Endothelial cell (in vitro differentiated cells): ENCODE measurements at regions not wholly inside any gene's neighbourhood (a gene's known extent, or its start where the extent isn't known, plus 50 kb on each side); places are given as distances from the start of the nearest gene placed in this dataset.
"Not testable (repeated sequence)": the region's sequence is repeated elsewhere in the genome, so short reads cannot be mapped to it uniquely, and the experiment has no call there.

Source experiments
- DNase-seq: peaks from one replicate; pipeline ENCODE4 v3.0.0; 2021; ENCODE audit warnings: low spot score
- H3K27ac Mint-ChIP-seq: one replicate; pipeline ENCODE4 v1.8.0; 2021; ENCODE audit warnings: mixed read lengths, inconsistent platforms; ENCODE audit not compliant: unreplicated experiment
- H3K27me3 Mint-ChIP-seq: one replicate; pipeline ENCODE4 v1.8.0; 2021; ENCODE audit warnings: mild to moderate bottlenecking, moderate library complexity, mixed read lengths, inconsistent platforms; ENCODE audit not compliant: unreplicated experiment
- H3K36me3 Mint-ChIP-seq: one replicate; pipeline ENCODE4 v1.8.0; 2021; ENCODE audit warnings: mild to moderate bottlenecking, low read depth, mixed read lengths, inconsistent platforms; ENCODE audit not compliant: unreplicated experiment
- H3K4me1 Mint-ChIP-seq: one replicate; pipeline ENCODE4 v1.8.0; 2021; ENCODE audit warnings: mild to moderate bottlenecking, mixed read lengths, inconsistent platforms; ENCODE audit not compliant: unreplicated experiment
- H3K4me3 Mint-ChIP-seq: one replicate; pipeline ENCODE4 v1.8.0; 2021; ENCODE audit warnings: mild to moderate bottlenecking, mixed read lengths, inconsistent platforms; ENCODE audit not compliant: unreplicated experiment
- H3K9me3 Mint-ChIP-seq: one replicate; pipeline ENCODE4 v1.8.0; 2021; ENCODE audit warnings: mixed read lengths, inconsistent platforms; ENCODE audit not compliant: unreplicated experiment
- TF ChIP-seq, protein P1 (sequence below): fragments of 200-600 bp; sonication (generic); IDR thresholded peaks from one replicate; pipeline ENCODE4 v1.5.0; 2021; ENCODE audit warnings: antibody characterized with exemption; ENCODE audit not compliant: unreplicated experiment

- H3K27ac Mint-ChIP-seq: no peak overlapping the region
- H3K4me3 Mint-ChIP-seq: no peak overlapping the region
- TF ChIP-seq, protein P1, sequence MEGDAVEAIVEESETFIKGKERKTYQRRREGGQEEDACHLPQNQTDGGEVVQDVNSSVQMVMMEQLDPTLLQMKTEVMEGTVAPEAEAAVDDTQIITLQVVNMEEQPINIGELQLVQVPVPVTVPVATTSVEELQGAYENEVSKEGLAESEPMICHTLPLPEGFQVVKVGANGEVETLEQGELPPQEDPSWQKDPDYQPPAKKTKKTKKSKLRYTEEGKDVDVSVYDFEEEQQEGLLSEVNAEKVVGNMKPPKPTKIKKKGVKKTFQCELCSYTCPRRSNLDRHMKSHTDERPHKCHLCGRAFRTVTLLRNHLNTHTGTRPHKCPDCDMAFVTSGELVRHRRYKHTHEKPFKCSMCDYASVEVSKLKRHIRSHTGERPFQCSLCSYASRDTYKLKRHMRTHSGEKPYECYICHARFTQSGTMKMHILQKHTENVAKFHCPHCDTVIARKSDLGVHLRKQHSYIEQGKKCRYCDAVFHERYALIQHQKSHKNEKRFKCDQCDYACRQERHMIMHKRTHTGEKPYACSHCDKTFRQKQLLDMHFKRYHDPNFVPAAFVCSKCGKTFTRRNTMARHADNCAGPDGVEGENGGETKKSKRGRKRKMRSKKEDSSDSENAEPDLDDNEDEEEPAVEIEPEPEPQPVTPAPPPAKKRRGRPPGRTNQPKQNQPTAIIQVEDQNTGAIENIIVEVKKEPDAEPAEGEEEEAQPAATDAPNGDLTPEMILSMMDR: no peak
- no peaks in the 10 kb centered on the region for H3K36me3 Mint-ChIP-seq
- no peaks in the 10 kb centered on the region for H3K9me3 Mint-ChIP-seq
- peaks cover 5% of the 10 kb centered on the region for H3K4me1 Mint-ChIP-seq
- no peak for DNase-seq
- H3K27me3 Mint-ChIP-seq: peaks cover 3% of the 10 kb centered on the region
Measured at GRCh38 chr6:134802426-134803058, 147.4 kb downstream of the ALDH8A1 start.

DNA sequence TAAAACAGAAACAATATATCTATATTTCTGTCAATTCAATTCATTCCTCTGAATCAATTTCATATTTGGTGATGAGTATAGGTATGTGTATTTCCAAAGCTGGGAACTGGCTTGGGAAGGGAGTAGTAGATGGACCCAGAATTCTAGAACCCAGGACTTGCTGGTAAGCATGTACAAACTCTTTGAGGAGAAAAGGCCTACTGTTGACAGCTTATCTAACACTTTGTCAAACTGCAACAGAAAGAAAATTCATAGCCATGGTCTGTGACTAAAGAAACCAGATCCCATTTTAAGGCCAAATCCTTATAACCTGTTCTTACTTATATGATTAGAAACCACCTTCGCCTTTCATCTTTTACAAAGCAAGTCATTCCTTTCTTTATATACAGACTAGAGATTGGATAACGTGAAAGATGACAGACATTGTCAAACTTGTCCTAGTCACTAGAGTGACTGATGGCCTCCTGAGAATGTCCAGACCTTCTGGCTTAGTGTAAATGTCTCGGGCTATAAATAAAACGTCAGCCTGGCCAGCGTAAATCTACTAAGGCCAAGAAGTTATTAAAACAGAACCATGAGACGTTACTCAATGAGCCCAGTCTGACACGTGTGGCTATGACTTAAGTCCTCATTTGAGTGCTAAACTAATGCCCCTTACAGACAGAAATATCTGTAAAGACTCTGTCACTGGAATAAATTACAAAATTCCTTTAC, 152.3 kb downstream of the ALDH8A1 start:
- Mint-ChIP-seq H3K27ac (no peak overlapping the region), H3K9me3 (no peaks in the 10 kb centered on the region)

DNA sequence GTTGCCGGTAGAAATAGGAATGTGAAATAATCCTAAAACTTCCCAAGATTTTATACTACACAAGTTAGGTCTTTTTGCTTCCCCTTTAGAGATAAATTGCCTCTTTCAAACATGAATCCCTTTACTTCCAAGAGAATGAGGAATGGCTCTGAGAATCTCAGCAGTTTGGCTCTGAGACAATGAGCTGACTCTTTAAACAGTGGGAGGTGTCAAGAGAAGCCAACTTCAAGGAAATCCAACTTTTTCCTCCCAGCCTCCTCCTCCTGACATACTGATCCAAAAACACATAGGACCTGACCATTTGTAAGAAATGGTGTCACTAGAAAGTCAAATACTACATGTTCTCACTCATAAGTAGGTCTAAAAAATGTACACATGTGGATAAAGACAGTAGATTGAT, 154.2 kb downstream of the ALDH8A1 start:
- Mint-ChIP-seq H3K36me3 (peaks cover under 1% of the 10 kb centered on the region), H3K27me3 (peaks cover 2% of the 10 kb centered on the region), H3K9me3 (peaks cover 5% of the 10 kb centered on the region), H3K27ac (no peak overlapping the region), H3K4me1 (no peaks in the 10 kb centered on the region), H3K4me3 (no peak overlapping the region)
- TF ChIP-seq, protein P1: no peak
- DNase-seq: no peak

More for the DNA sequence above, 152.3 kb downstream of the ALDH8A1 start:
- Mint-ChIP-seq H3K4me3 (no peak overlapping the region), H3K27me3 (peaks cover 3% of the 10 kb centered on the region), H3K4me1 (peaks cover 4% of the 10 kb centered on the region), H3K36me3 (no peaks in the 10 kb centered on the region)
- TF ChIP-seq, protein P1: no peak
- DNase-seq: no peak

DNA sequence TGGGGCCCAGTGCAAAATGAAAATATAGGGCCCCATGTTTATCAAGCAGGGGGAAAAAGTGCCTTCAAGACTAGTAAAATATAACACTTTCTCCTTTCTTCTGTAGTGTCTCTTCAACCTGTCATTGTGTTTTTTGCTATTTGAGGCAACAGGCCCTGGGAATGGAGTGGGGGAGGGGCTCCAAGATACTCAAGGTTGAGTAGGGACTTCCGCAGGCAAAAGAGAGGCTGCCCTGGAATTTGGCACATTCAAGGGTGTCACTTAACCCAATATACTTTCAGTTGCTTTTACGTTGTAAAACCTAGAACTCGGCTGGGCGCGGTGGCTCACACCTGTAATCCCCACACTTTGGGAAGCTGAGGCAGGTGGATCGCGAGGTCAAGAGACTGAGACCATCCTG, 154.9 kb downstream of the ALDH8A1 start:
- Mint-ChIP-seq H3K27ac (no peak overlapping the region), H3K9me3 (peaks cover 8% of the 10 kb centered on the region), H3K4me3 (no peak overlapping the region), H3K27me3 (peaks cover 2% of the 10 kb centered on the region), H3K4me1 (no peaks in the 10 kb centered on the region), H3K36me3 (peaks cover 5% of the 10 kb centered on the region)
- TF ChIP-seq, protein P1: no peak
- DNase-seq: no peak

DNA sequence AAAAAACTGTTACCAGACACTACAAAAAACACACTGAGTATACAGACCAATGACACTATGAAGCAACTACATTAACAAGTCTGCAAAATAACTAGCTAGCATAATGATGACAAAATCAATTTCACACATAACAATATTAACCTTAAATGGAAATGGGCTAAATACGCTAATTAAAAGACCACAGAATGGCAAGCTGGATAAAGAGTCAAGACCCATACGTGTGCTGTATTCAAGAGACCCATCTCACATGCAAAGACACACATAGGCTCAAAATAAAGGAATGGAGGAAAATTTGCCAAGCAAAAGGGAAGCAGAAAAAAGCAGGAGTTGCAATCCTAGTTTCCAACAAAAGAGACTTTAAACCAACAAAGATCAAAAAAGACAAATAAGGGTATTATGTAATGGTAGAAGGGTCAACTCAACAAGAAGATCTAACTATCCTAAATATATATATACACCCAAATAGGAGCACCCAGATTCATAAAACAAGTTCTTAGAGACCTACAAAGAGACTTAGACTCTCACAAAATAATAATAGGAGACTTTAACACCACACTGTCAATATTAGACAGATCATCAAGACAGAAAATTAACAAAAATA, 158.6 kb downstream of the ALDH8A1 start:
- not testable (repeated sequence) for H3K4me1 Mint-ChIP-seq

More for the DNA sequence above, 158.6 kb downstream of the ALDH8A1 start:
- not testable (repeated sequence) for H3K9me3 Mint-ChIP-seq, H3K4me3 Mint-ChIP-seq, H3K36me3 Mint-ChIP-seq, H3K27me3 Mint-ChIP-seq, H3K27ac Mint-ChIP-seq, DNase-seq
